ENCODE measurements at regions not wholly inside any gene's neighbourhood (a gene's known extent, or its start where the extent isn't known, plus 50 kb on each side); places are given as distances from the start of the nearest gene placed in this dataset.

- no peak for DNase-seq (ENCODE audit: low read depth)
Observed at GRCh38 chr22:48103126-48103875, 1340.9 kb downstream of the TBC1D22A start.

GRCh38 chr22:48102581-48102980, 1340.1 kb downstream of the TBC1D22A start:
- DNase-seq (ENCODE audit: low read depth) = no peak

- DNase-seq (ENCODE audit: low read depth) = no peak
Observed at GRCh38 chr22:48101704-48102103, 1339.3 kb downstream of the TBC1D22A start.

- DNase-seq (ENCODE audit: low read depth) = no peak
Observed at GRCh38 chr22:48100685-48101417, 1338.4 kb downstream of the TBC1D22A start.

GRCh38 chr22:48099671-48100070, 1337.2 kb downstream of the TBC1D22A start:
- DNase-seq (ENCODE audit: low read depth) = no peak

GRCh38 chr22:48099251-48099650, 1336.8 kb downstream of the TBC1D22A start:
- no peak for DNase-seq (ENCODE audit: low read depth)

- DNase-seq (ENCODE audit: low read depth) = no peak
Observed at GRCh38 chr22:48098921-48099245, 1336.4 kb downstream of the TBC1D22A start.

GRCh38 chr22:48098243-48098920, 1335.9 kb downstream of the TBC1D22A start:
- DNase-seq (ENCODE audit: low read depth) = no peak

GRCh38 chr22:48097723-48098122, 1335.3 kb downstream of the TBC1D22A start:
- DNase-seq (ENCODE audit: low read depth) = no peak

- DNase-seq (ENCODE audit: low read depth) = no peak
Observed at GRCh38 chr22:48096851-48097665, 1334.6 kb downstream of the TBC1D22A start.

- DNase-seq (ENCODE audit: low read depth) = no peak
Observed at GRCh38 chr22:48096411-48096810, 1334.0 kb downstream of the TBC1D22A start.

GRCh38 chr22:48093981-48094380, 1331.5 kb downstream of the TBC1D22A start:
- DNase-seq (ENCODE audit: low read depth) = no peak

- DNase-seq (ENCODE audit: low read depth) = no peak
Observed at GRCh38 chr22:48092866-48093265, 1330.4 kb downstream of the TBC1D22A start.

GRCh38 chr22:48091656-48092223, 1329.3 kb downstream of the TBC1D22A start:
- no peak for DNase-seq (ENCODE audit: low read depth)

- no peak for DNase-seq (ENCODE audit: low read depth)
Observed at GRCh38 chr22:48091060-48091650, 1328.7 kb downstream of the TBC1D22A start.

- no peak for DNase-seq (ENCODE audit: low read depth)
Observed at GRCh38 chr22:48090332-48090672, 1327.9 kb downstream of the TBC1D22A start.

GRCh38 chr22:48089601-48090331, 1327.3 kb downstream of the TBC1D22A start:
- no peak for DNase-seq (ENCODE audit: low read depth)

GRCh38 chr22:48088926-48089536, 1326.6 kb downstream of the TBC1D22A start:
- no peak for DNase-seq (ENCODE audit: low read depth)

GRCh38 chr22:48088251-48088650, 1325.8 kb downstream of the TBC1D22A start:
- DNase-seq (ENCODE audit: low read depth) = no peak
